GM23338 (cell line): ENCODE measurements at regions not wholly inside any gene's neighbourhood (a gene's known extent, or its start where the extent isn't known, plus 50 kb on each side); places are given as distances from the start of the nearest gene placed in this dataset.
A peak's percentile ranks its signal among the peaks of the same experiment; 100 is the strongest.

Experiments
- ATAC-seq: fragments of 200-7000 bp; cut with Tn5 transposase; 3 replicates; pipeline ENCODE4 v1.9.1; 2020
- DNase-seq: peaks from one replicate; pipeline ENCODE4 v3.0.0-alpha.2; 2015; ENCODE audit warnings: low spot score
- H2AFZ ChIP-seq: fragments of 200-600 bp; sonication (generic); 2 replicates; pipeline ENCODE4 v1.8.0; 2016; ENCODE audit warnings: antibody characterized with exemption, mild to moderate bottlenecking, moderate library complexity
- H3F3A ChIP-seq: fragments of 200-600 bp; sonication (generic); replicated peaks from 2 replicates; pipeline ENCODE4 v1.8.0; 2017; ENCODE audit warnings: antibody characterized with exemption, mixed run types, low read depth
- H3K27ac ChIP-seq: fragments of 200-600 bp; sonication (generic); 2 replicates; pipeline ENCODE4 v1.6.1; 2016; ENCODE audit warnings: low read depth
- H3K27me3 ChIP-seq: fragments of 200-600 bp; sonication (generic); 2 replicates; pipeline ENCODE4 v1.8.0; 2016; ENCODE audit warnings: mild to moderate bottlenecking, mixed run types, moderate library complexity; ENCODE audit not compliant: insufficient read depth
- H3K36me3 ChIP-seq: fragments of 200-600 bp; sonication (generic); 2 replicates; pipeline ENCODE4 v1.8.0; 2016; ENCODE audit warnings: mild to moderate bottlenecking; ENCODE audit not compliant: insufficient read depth
- H3K4me1 ChIP-seq: fragments of 200-600 bp; sonication (generic); 2 replicates; pipeline ENCODE4 v1.8.0; 2016; ENCODE audit warnings: mild to moderate bottlenecking, moderate library complexity; ENCODE audit not compliant: insufficient read depth
- H3K4me2 ChIP-seq: fragments of 200-600 bp; sonication (generic); 2 replicates; pipeline ENCODE4 v1.7.1; 2017; ENCODE audit warnings: mixed run types
- H3K4me3 ChIP-seq: fragments of 200-600 bp; sonication (generic); 2 replicates; pipeline ENCODE4 v1.6.1; 2016; ENCODE audit warnings: mixed run types
- H3K79me2 ChIP-seq: fragments of 200-600 bp; sonication (generic); replicated peaks from 2 replicates; pipeline ENCODE4 v1.8.0; 2017; ENCODE audit warnings: mild to moderate bottlenecking; ENCODE audit not compliant: insufficient read depth
- H3K9me2 ChIP-seq: fragments of 200-600 bp; sonication (generic); 2 replicates; pipeline ENCODE4 v1.8.0; 2017; ENCODE audit not compliant: insufficient read depth
- H4K20me1 ChIP-seq: fragments of 200-600 bp; sonication (generic); replicated peaks from 2 replicates; pipeline ENCODE4 v1.8.0; 2017; ENCODE audit warnings: mild to moderate bottlenecking; ENCODE audit not compliant: insufficient read depth
- H3K27ac Mint-ChIP-seq: 2 replicates; pipeline ENCODE4 v1.8.0; 2020; ENCODE audit warnings: inconsistent platforms, mild to moderate bottlenecking, moderate library complexity, mixed read lengths
- H3K27me3 Mint-ChIP-seq: 3 replicates; pipeline ENCODE4 v1.8.0; 2022; ENCODE audit warnings: low read depth, mild to moderate bottlenecking, moderate library complexity, mixed read lengths, inconsistent platforms; ENCODE audit not compliant: insufficient read depth, poor library complexity
- H3K36me3 Mint-ChIP-seq: 3 replicates; pipeline ENCODE4 v1.8.0; 2021; ENCODE audit warnings: low read depth, mild to moderate bottlenecking, inconsistent platforms, moderate library complexity, mixed read lengths
- H3K4me1 Mint-ChIP-seq: 3 replicates; pipeline ENCODE4 v1.8.0; 2020; ENCODE audit warnings: mild to moderate bottlenecking, inconsistent platforms, mixed read lengths
- H3K4me3 Mint-ChIP-seq: 3 replicates; pipeline ENCODE4 v1.8.0; 2021; ENCODE audit warnings: moderate library complexity, mild to moderate bottlenecking, inconsistent platforms, mixed read lengths
- H3K9me3 Mint-ChIP-seq: 3 replicates; pipeline ENCODE4 v1.8.0; 2020; ENCODE audit warnings: moderate library complexity, mild to moderate bottlenecking, inconsistent platforms, mixed read lengths
- CREB1 ChIP-seq: fragments of 250-450 bp; sonication (Bioruptor Pico); IDR thresholded peaks from 2 replicates; pipeline ENCODE4 v1.5.0; 2020; ENCODE audit warnings: low read depth, mild to moderate bottlenecking, moderate library complexity
- CTCF ChIP-seq, 2 experiments: fragments of 200-600 bp in 1 of 2; sonication (generic) in 1 of 2; conservative IDR thresholded peaks; 2 replicates each; pipeline versions ENCODE4 v1.5.1 to v1.6.1; 2016 to 2017; ENCODE audit warnings: antibody characterized with exemption in 2 of 2, low read depth in 2 of 2, mild to moderate bottlenecking in 2 of 2, moderate library complexity in 1 of 2
- ETS1 ChIP-seq: IDR thresholded peaks from 2 replicates; pipeline ENCODE4 v1.6.1; 2016; ENCODE audit warnings: antibody characterized with exemption
- EZH2 ChIP-seq: fragments of 200-600 bp; sonication (generic); IDR thresholded peaks from one replicate; pipeline ENCODE4 v1.8.0; 2017; ENCODE audit warnings: antibody characterized with exemption, mild to moderate bottlenecking, low read depth; ENCODE audit not compliant: unreplicated experiment
- EZH2phosphoT487 ChIP-seq: fragments of 200-600 bp; sonication (generic); IDR thresholded peaks from one replicate; pipeline ENCODE4 v1.8.1; 2018; ENCODE audit warnings: antibody characterized with exemption; ENCODE audit not compliant: unreplicated experiment
- JUNB ChIP-seq: IDR thresholded peaks from one replicate; pipeline ENCODE4 v1.6.1; 2016; ENCODE audit warnings: antibody characterized with exemption; ENCODE audit not compliant: unreplicated experiment
- NANOG ChIP-seq: IDR thresholded peaks from 2 replicates; pipeline ENCODE4 v1.6.1; 2016; ENCODE audit warnings: antibody characterized with exemption, borderline replicate concordance
- POLR2AphosphoS5 ChIP-seq: IDR thresholded peaks from 2 replicates; pipeline ENCODE4 v1.6.1; 2016; ENCODE audit warnings: antibody characterized with exemption, low read depth
- REST ChIP-seq: IDR thresholded peaks from one replicate; pipeline ENCODE4 v1.6.1; 2018; ENCODE audit warnings: antibody characterized with exemption; ENCODE audit not compliant: unreplicated experiment
- STAT1 ChIP-seq: IDR thresholded peaks from one replicate; pipeline ENCODE4 v1.6.1; 2016; ENCODE audit warnings: antibody characterized with exemption; ENCODE audit not compliant: unreplicated experiment
- ZNF114 ChIP-seq: fragments of 250-450 bp; sonication (Bioruptor Pico); IDR thresholded peaks from 2 replicates; pipeline ENCODE4 v1.5.0; 2020; ENCODE audit warnings: mild to moderate bottlenecking, moderate library complexity
- ZNF331 ChIP-seq: fragments of 250-450 bp; sonication (Bioruptor Pico); IDR thresholded peaks from 2 replicates; pipeline ENCODE4 v1.5.0; 2020; ENCODE audit warnings: low read depth, mild to moderate bottlenecking, moderate library complexity
- ZNF462 ChIP-seq: fragments of 250-450 bp; sonication (Bioruptor Pico); IDR thresholded peaks from 2 replicates; pipeline ENCODE4 v1.5.0; 2020; ENCODE audit warnings: mild to moderate bottlenecking, moderate library complexity

- TF ChIP-seq ZNF331 (CRISPR knock-in tag) (no peak), EZH2 (no peak), POLR2AphosphoS5 (no peak)
Observed at GRCh38 chr10:3331187-3331586, 158.6 kb upstream of the PITRM1 start (continued).

- Histone ChIP-seq H3K4me1 (0 out of 2 replicates have a peak, but pooled peaks cover 3% of the 10 kb centered on the region), H3K27ac (no peak overlapping the region), H4K20me1 (no peaks in the 10 kb centered on the region), H3K4me3 (no peak overlapping the region), H3K27me3 (no peaks in the 10 kb centered on the region), H2AFZ (0 out of 2 replicates have a peak overlapping the region, but pooled peaks have one; percentile 38), H3F3A (no peaks in the 10 kb centered on the region), H3K79me2 (no peaks in the 10 kb centered on the region), H3K36me3 (no peaks in the 10 kb centered on the region), H3K4me2 (no peak overlapping the region), H3K9me2 (no peaks in the 10 kb centered on the region)
- DNase-seq (no peak), ATAC-seq (no peak)
- Mint-ChIP-seq H3K27me3 (no peaks in the 10 kb centered on the region), H3K27ac (no peak overlapping the region), H3K4me1 (peaks cover 24% of the 10 kb centered on the region), H3K9me3 (no peaks in the 10 kb centered on the region), H3K36me3 (no peaks in the 10 kb centered on the region), H3K4me3 (no peak overlapping the region)
- TF ChIP-seq ZNF462 (CRISPR knock-in tag): no peak
- no peak for TF ChIP-seq STAT1
- no peak for TF ChIP-seq NANOG
- no peak for TF ChIP-seq POLR2AphosphoS5
- no peak for TF ChIP-seq REST
- TF ChIP-seq CTCF (conservative IDR thresholded peaks at IDR 0.05; ENCODE audit: low read depth in 2 of 2): no peak
- no peak for TF ChIP-seq ZNF114 (CRISPR knock-in tag)
- TF ChIP-seq EZH2: no peak
- no peak for TF ChIP-seq JUNB
- no peak for TF ChIP-seq EZH2phosphoT487
- no peak for TF ChIP-seq ZNF331 (CRISPR knock-in tag)
- no peak for TF ChIP-seq CREB1 (CRISPR knock-in tag)
- no peak for TF ChIP-seq ETS1
Observed at GRCh38 chr10:3330663-3331062, 158.1 kb upstream of the PITRM1 start.
